Fibroblast of lung (primary cell): ENCODE measurements at regions not wholly inside any gene's neighbourhood (a gene's known extent, or its start where the extent isn't known, plus 50 kb on each side); places are given as distances from the start of the nearest gene placed in this dataset.

Experiments used
- DNase-seq, 2 donors: peaks; one replicate each; pipeline versions ENCODE4 v3.0.0 to v3.0.0-alpha.2; 2010; ENCODE audit warnings: low read depth in 2 of 2
- H2AFZ ChIP-seq: 2 replicates; pipeline ENCODE4 v1.5.1; 2012; ENCODE audit warnings: low read length, control low read depth, inconsistent platforms
- H3K27ac ChIP-seq: 2 replicates; pipeline ENCODE4 v1.5.1; 2011; ENCODE audit warnings: low read length, control low read depth; ENCODE audit not compliant: insufficient read depth
- H3K27me3 ChIP-seq: 2 replicates; pipeline ENCODE4 v1.5.1; 2011; ENCODE audit warnings: mild to moderate bottlenecking, low read length; ENCODE audit not compliant: control insufficient read depth, insufficient read depth
- H3K36me3 ChIP-seq: 2 replicates; pipeline ENCODE4 v1.5.1; 2011; ENCODE audit warnings: low read length; ENCODE audit not compliant: control insufficient read depth, insufficient read depth
- H3K4me1 ChIP-seq: 2 replicates; pipeline ENCODE4 v1.5.1; 2011; ENCODE audit warnings: low read length; ENCODE audit not compliant: control insufficient read depth, insufficient read depth; ENCODE audit errors: extremely low read depth
- H3K4me2 ChIP-seq: 2 replicates; pipeline ENCODE4 v1.5.1; 2011; ENCODE audit warnings: low read length, control low read depth; ENCODE audit not compliant: insufficient read depth; ENCODE audit errors: extremely low read depth
- H3K4me3 ChIP-seq, 4 experiments: fragments of 200-600 bp in 1 of 4; sonication (generic) in 1 of 4; replicated peaks in 1 of 4; 2 replicates each; pipeline ENCODE4 v1.5.1; 2011 to 2016; ENCODE audit warnings: low read length in 4 of 4, low read depth in 3 of 4, mild to moderate bottlenecking in 3 of 4, control low read depth in 2 of 4, inconsistent platforms in 1 of 4, mixed read lengths in 1 of 4; ENCODE audit not compliant: insufficient read depth in 1 of 4; ENCODE audit errors: control extremely low read depth in 1 of 4
- H3K79me2 ChIP-seq: 2 replicates; pipeline ENCODE4 v1.5.1; 2012; ENCODE audit warnings: mild to moderate bottlenecking, low read length, inconsistent platforms; ENCODE audit not compliant: control insufficient read depth, insufficient read depth
- H3K9ac ChIP-seq: 2 replicates; pipeline ENCODE4 v1.5.1; 2011; ENCODE audit warnings: mild to moderate bottlenecking, low read length, control low read depth; ENCODE audit not compliant: insufficient read depth
- H3K9me3 ChIP-seq: 2 replicates; pipeline ENCODE4 v1.5.1; 2012; ENCODE audit warnings: low read depth, low read length; ENCODE audit not compliant: control insufficient read depth, insufficient read depth
- H4K20me1 ChIP-seq: 2 replicates; pipeline ENCODE4 v1.5.1; 2011; ENCODE audit warnings: low read length; ENCODE audit not compliant: control insufficient read depth, insufficient read depth; ENCODE audit errors: extremely low read depth
- CTCF ChIP-seq, 2 donors: IDR thresholded peaks in 1 of 2; conservative IDR thresholded peaks in 1 of 2; 1 replicate in 1 of 2; 2 replicates in 1 of 2; pipeline ENCODE4 v1.5.1; 2011 to 2012; ENCODE audit warnings: low read length in 2 of 2, control low read depth in 1 of 2, inconsistent platforms in 1 of 2, low read depth in 1 of 2, mild to moderate bottlenecking in 1 of 2
- EZH2 ChIP-seq: IDR thresholded peaks from 2 replicates; pipeline ENCODE4 v1.5.1; 2012; ENCODE audit warnings: low read length, control low read depth, mild to moderate bottlenecking; ENCODE audit errors: missing control alignments

DNA sequence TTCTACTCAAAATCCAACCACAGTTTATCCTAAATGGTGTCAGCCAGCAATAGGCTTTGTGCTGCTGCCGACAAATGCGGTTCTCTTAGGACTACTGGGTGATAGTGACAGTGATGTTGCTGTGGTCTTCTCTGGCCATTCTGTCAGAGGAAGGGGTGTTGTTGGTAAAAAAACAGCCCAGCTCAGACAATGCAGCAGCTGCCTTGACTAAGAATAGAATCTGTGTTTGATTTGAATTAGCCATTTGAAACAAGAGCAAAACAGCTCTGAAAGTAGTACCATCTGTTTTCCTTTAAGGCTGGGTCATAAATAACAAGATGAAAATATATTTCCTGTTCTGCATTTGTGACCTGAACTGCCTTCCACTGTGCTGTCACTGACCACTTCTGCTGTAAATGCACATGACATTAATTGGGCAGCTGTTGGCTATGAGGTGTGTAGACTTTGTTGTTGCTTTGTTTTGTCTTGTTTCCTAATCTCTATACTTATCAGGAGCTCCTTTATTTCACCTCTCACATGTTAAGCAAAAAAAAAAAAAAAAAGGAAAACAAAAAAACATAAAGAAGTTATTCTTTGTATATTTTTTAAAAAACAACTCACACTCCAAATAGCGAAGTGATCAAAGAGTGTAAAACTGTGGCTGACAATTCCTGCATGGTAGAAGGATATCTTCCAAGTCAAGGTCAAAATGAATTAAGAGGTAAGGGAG, 497.8 kb upstream of the ARID1B start:
- Histone ChIP-seq H3K4me1 (no peaks in the 10 kb centered on the region), H3K4me2 (no peak overlapping the region), H3K9ac (no peak overlapping the region), H3K4me3 (no peak overlapping the region), H2AFZ (no peak overlapping the region), H3K79me2 (no peaks in the 10 kb centered on the region), H4K20me1 (no peaks in the 10 kb centered on the region), H3K27me3 (no peaks in the 10 kb centered on the region), H3K27ac (no peak overlapping the region), H3K9me3 (no peaks in the 10 kb centered on the region), H3K36me3 (no peaks in the 10 kb centered on the region)
- TF ChIP-seq EZH2, result no peak
- TF ChIP-seq CTCF (conservative IDR thresholded peaks at IDR 0.05 in 1 of 2, IDR thresholded peaks at IDR 0.05 in 1 of 2; ENCODE audit: low read depth in 1 of 2, low read length in 2 of 2), result no peak
- DNase-seq, result no peak

DNA sequence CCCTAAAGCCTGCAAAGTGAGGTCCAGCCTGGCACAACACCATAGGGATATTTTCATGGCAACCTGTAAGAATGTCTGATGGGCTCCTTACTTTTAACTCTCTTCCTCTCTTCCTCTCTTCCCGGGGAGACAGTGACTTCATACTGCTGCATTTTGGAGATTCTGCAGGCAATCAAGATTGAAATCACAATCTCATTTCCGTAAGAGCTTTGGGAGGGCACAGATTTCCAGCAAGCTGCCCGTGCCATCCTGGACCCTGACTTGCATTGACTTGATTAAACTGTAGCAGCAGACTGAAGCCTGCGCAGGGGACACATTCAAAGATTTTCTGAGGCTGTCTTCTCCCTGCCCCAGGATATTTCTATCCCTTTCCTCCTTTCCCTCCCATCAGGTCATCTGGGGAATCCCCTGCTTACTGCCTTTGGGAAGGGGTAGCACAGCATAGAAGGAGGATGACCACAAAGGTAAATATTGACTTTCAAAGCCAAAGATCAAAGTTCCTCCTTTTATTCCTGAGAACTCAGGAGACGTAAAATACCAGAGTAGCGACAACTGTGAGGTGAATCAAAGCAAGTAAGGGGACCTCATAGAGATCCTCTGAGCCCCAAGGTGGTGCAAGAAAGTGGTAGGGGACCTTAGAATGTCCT, 504.0 kb upstream of the ARID1B start:
- H3K9me3 ChIP-seq, result no peaks in the 10 kb centered on the region
- H4K20me1 ChIP-seq, result no peaks in the 10 kb centered on the region
- TF ChIP-seq EZH2 (no peak), CTCF (conservative IDR thresholded peaks at IDR 0.05 in 1 of 2, IDR thresholded peaks at IDR 0.05 in 1 of 2; ENCODE audit: low read depth in 1 of 2, low read length in 2 of 2) (no peak)
- DNase-seq, result no peak
- H3K36me3 ChIP-seq, result no peaks in the 10 kb centered on the region
- H3K4me3 ChIP-seq, result no peak overlapping the region
- H3K4me1 ChIP-seq, result no peaks in the 10 kb centered on the region
- H3K9ac ChIP-seq, result no peak overlapping the region
- H3K4me2 ChIP-seq, result no peak overlapping the region
- no peak overlapping the region for H2AFZ ChIP-seq
- H3K27me3 ChIP-seq, result no peaks in the 10 kb centered on the region
- H3K27ac ChIP-seq, result no peak overlapping the region
- H3K79me2 ChIP-seq, result no peaks in the 10 kb centered on the region

DNA sequence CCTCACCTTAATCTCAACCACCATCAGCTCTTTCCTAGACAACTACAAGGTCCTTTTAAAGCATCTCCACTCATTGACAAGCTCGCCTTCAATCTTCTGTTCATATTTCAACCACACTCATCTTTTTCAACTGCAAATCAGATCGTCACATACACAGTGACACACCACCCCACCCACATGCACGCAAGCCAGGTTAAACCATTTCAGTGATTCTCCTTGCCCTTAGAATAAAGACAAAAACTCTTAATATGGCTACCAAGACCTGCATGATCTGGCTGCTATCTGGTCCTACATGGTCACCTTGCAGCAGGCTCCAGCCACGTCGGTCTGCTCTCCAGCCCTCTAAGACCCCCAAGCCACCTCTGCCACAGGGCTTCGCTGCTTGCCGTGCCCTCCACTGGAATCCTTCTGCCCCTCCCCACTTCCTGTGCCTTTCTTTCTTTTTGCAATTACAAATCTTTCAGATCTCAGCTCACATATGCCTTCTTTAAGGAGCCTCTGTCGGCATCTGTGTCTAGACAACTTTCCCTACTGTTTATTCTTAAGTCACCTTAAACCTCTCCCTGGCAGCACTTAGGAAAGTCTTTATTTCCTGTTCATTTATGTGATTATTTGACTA, 507.3 kb upstream of the ARID1B start:
- Histone ChIP-seq H3K9ac (no peak overlapping the region), H2AFZ (no peak overlapping the region), H4K20me1 (no peaks in the 10 kb centered on the region), H3K4me3 (no peak overlapping the region), H3K9me3 (no peaks in the 10 kb centered on the region), H3K27ac (no peak overlapping the region), H3K79me2 (no peaks in the 10 kb centered on the region), H3K27me3 (no peaks in the 10 kb centered on the region), H3K36me3 (no peaks in the 10 kb centered on the region), H3K4me1 (no peaks in the 10 kb centered on the region), H3K4me2 (no peak overlapping the region)
- DNase-seq, result no peak
- TF ChIP-seq EZH2, result no peak
